ENCODE measurements at regions not wholly inside any gene's neighbourhood (a gene's known extent, or its start where the extent isn't known, plus 50 kb on each side); places are given as distances from the start of the nearest gene placed in this dataset.

GRCh38 chr4:77505275-77505957 lies 100.2 kb upstream of the CXCL13 start:
- no peaks in the 10 kb centered on the region for H3K9me3 ChIP-seq (ENCODE audit: control insufficient read depth, insufficient read depth, low read depth, low read length)
- intact Hi-C loops (cut with micrococcal nuclease; ENCODE audit: unreplicated experiment) (no loop called here), in situ Hi-C loops (cut with HindIII; ENCODE audit: low pct_unique_long_range_greater_than_20kb, low sequenced_read_pairs) (no loop called here)
- no peak for DNase-seq (ENCODE audit: low read depth, low spot score)
- no peak overlapping the region for H3K4me3 ChIP-seq (ENCODE audit: low read depth in 2 of 2, low read length in 2 of 2)
- ChIA-PET POLR2A (no interaction called here), CTCF (no interaction called here)
- BruUV-seq (replicated peaks), result no TSS peak
- no peaks in the 10 kb centered on the region for H3K27me3 ChIP-seq (ENCODE audit: control insufficient read depth, insufficient read depth, low read length)
- no peak overlapping the region for H3K27ac ChIP-seq (ENCODE audit: low read length)
- no peaks in the 10 kb centered on the region for H3K36me3 ChIP-seq (ENCODE audit: control insufficient read depth, insufficient read depth, low read length)
- ATAC-seq, result no peak
- no peak for TF ChIP-seq POLR2AphosphoS5 (IDR thresholded peaks at IDR 0.05; ENCODE audit: low read depth, low read length)
- no peak for TF ChIP-seq TCF7L2 (IDR thresholded peaks at IDR 0.05; ENCODE audit: low read depth, low read length)
- no peak for TF ChIP-seq CTCF (IDR thresholded peaks at IDR 0.05)
- TF ChIP-seq SIN3A (IDR thresholded peaks at IDR 0.05; ENCODE audit: borderline replicate concordance, insufficient read depth, low read depth, low read length), result no peak
- TF ChIP-seq, protein P1, sequence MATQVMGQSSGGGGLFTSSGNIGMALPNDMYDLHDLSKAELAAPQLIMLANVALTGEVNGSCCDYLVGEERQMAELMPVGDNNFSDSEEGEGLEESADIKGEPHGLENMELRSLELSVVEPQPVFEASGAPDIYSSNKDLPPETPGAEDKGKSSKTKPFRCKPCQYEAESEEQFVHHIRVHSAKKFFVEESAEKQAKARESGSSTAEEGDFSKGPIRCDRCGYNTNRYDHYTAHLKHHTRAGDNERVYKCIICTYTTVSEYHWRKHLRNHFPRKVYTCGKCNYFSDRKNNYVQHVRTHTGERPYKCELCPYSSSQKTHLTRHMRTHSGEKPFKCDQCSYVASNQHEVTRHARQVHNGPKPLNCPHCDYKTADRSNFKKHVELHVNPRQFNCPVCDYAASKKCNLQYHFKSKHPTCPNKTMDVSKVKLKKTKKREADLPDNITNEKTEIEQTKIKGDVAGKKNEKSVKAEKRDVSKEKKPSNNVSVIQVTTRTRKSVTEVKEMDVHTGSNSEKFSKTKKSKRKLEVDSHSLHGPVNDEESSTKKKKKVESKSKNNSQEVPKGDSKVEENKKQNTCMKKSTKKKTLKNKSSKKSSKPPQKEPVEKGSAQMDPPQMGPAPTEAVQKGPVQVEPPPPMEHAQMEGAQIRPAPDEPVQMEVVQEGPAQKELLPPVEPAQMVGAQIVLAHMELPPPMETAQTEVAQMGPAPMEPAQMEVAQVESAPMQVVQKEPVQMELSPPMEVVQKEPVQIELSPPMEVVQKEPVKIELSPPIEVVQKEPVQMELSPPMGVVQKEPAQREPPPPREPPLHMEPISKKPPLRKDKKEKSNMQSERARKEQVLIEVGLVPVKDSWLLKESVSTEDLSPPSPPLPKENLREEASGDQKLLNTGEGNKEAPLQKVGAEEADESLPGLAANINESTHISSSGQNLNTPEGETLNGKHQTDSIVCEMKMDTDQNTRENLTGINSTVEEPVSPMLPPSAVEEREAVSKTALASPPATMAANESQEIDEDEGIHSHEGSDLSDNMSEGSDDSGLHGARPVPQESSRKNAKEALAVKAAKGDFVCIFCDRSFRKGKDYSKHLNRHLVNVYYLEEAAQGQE (IDR thresholded peaks at IDR 0.05; ENCODE audit: insufficient read depth in 1 of 2, low read depth in 2 of 2, low read length in 1 of 2), result no peak
- no peaks in the 10 kb centered on the region for H3K4me1 ChIP-seq (ENCODE audit: control insufficient read depth, insufficient read depth, low read length)

DNA sequence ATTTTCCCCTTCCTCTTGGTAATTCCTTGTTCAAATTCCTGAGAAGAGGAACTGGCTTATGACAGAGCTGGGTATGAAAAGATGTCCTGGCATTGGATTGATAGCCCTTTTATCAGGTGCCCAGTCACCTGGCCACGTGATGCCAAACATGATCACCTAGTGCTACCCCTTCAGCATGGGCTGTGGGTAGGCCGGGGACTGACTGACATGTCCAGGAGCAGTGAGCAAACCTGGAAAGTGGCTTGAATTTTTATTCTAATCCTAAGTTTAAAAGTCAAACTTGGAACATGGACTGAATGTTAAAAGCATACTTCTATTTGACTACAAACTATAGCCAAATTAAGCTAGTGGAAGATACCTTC lies 99.7 kb upstream of the CXCL13 start:
- in situ Hi-C loops (cut with HindIII; ENCODE audit: low pct_unique_long_range_greater_than_20kb, low sequenced_read_pairs) (no loop called here), intact Hi-C loops (cut with micrococcal nuclease; ENCODE audit: unreplicated experiment) (no loop called here)
- no peak for TF ChIP-seq POLR2AphosphoS5 (IDR thresholded peaks at IDR 0.05; ENCODE audit: low read depth, low read length)
- TF ChIP-seq SIN3A (IDR thresholded peaks at IDR 0.05; ENCODE audit: borderline replicate concordance, insufficient read depth, low read depth, low read length), result no peak
- TF ChIP-seq, protein P1 (IDR thresholded peaks at IDR 0.05; ENCODE audit: insufficient read depth in 1 of 2, low read depth in 2 of 2, low read length in 1 of 2), result no peak
- TF ChIP-seq CTCF (IDR thresholded peaks at IDR 0.05), result no peak
- no peak for TF ChIP-seq TCF7L2 (IDR thresholded peaks at IDR 0.05; ENCODE audit: low read depth, low read length)
- CTCF ChIA-PET, result no interaction called here
- no peaks in the 10 kb centered on the region for H3K36me3 ChIP-seq (ENCODE audit: control insufficient read depth, insufficient read depth, low read length)
- H3K27me3 ChIP-seq (ENCODE audit: control insufficient read depth, insufficient read depth, low read length), result no peaks in the 10 kb centered on the region
- H3K27ac ChIP-seq (ENCODE audit: low read length), result no peak overlapping the region
- no peak overlapping the region for H3K4me3 ChIP-seq (ENCODE audit: low read depth in 2 of 2, low read length in 2 of 2)
- no peaks in the 10 kb centered on the region for H3K9me3 ChIP-seq (ENCODE audit: control insufficient read depth, insufficient read depth, low read depth, low read length)
- no peak for ATAC-seq
- DNase-seq (ENCODE audit: low read depth, low spot score), result no peak
- H3K4me1 ChIP-seq (ENCODE audit: control insufficient read depth, insufficient read depth, low read length), result no peaks in the 10 kb centered on the region
- POLR2A ChIA-PET, result no interaction called here
- BruUV-seq (replicated peaks), result no TSS peak

All from Panc1 (cell line).